Colonic mucosa (tissue), 4 donors: ENCODE measurements at regions not wholly inside any gene's neighbourhood (a gene's known extent, or its start where the extent isn't known, plus 50 kb on each side); places are given as distances from the start of the nearest gene placed in this dataset.

Source experiments
- DNase-seq: peaks from one replicate; pipeline ENCODE4 v3.0.0-alpha.2; 2020
- H3K27ac ChIP-seq: fragments of 200-600 bp; one replicate; pipeline ENCODE4 v1.8.0; 2021
- H3K27me3 ChIP-seq: fragments of 200-600 bp; one replicate; pipeline ENCODE4 v1.8.0; 2021
- H3K36me3 ChIP-seq: fragments of 200-600 bp; one replicate; pipeline ENCODE4 v1.8.0; 2021
- H3K4me1 ChIP-seq: fragments of 200-600 bp; one replicate; pipeline ENCODE4 v1.8.0; 2021; ENCODE audit warnings: mild to moderate bottlenecking
- H3K4me3 ChIP-seq: fragments of 200-600 bp; one replicate; pipeline ENCODE4 v1.8.0; 2021
- H3K9ac ChIP-seq, 2 donors: one replicate each; pipeline ENCODE4 v1.7.0; 2013; ENCODE audit warnings: control low read depth in 2 of 2, low read depth in 2 of 2, low read length in 2 of 2
- H3K9me3 ChIP-seq: fragments of 200-600 bp; one replicate; pipeline ENCODE4 v1.8.0; 2021
- CTCF ChIP-seq: fragments of 200-600 bp; IDR thresholded peaks from one replicate; pipeline ENCODE4 v1.8.0; 2022; ENCODE audit warnings: antibody characterized with exemption, mild to moderate bottlenecking
- intact Hi-C: fragments of 100-400 bp; cut with DNase I; formaldehyde crosslinking; loops from one replicate; pipeline ENCODE4 v1.14.1; 2022
- donor health status: healthy.
- donor health status: DM: no; HTN: no; CAD: no.
- donor health status: DM: no; HTN: no; CAD: no.

GRCh38 chr2:105674859-105675541 lies 69.7 kb upstream of the NCK2 start:
- H3K27ac ChIP-seq, result no peak overlapping the region
- no peak overlapping the region for H3K9ac ChIP-seq
- intact Hi-C loops, result no loop called here

GRCh38 chr2:105674401-105674800 lies 70.3 kb upstream of the NCK2 start:
- no peak overlapping the region for H3K9ac ChIP-seq
- TF ChIP-seq CTCF, result no peak
- no peaks in the 10 kb centered on the region for H3K4me1 ChIP-seq
- no peaks in the 10 kb centered on the region for H3K36me3 ChIP-seq
- H3K4me3 ChIP-seq, result no peak overlapping the region
- H3K9me3 ChIP-seq, result no peaks in the 10 kb centered on the region
- no peak overlapping the region for H3K27ac ChIP-seq
- no peak for DNase-seq
- intact Hi-C loops, result no loop called here
- no peaks in the 10 kb centered on the region for H3K27me3 ChIP-seq

More at GRCh38 chr2:105674859-105675541, 69.7 kb upstream of the NCK2 start:
- H3K9me3 ChIP-seq, result no peaks in the 10 kb centered on the region
- TF ChIP-seq CTCF, result no peak
- H3K36me3 ChIP-seq, result no peaks in the 10 kb centered on the region
- DNase-seq, result no peak
- no peak overlapping the region for H3K4me3 ChIP-seq
- no peaks in the 10 kb centered on the region for H3K27me3 ChIP-seq
- H3K4me1 ChIP-seq, result no peaks in the 10 kb centered on the region

GRCh38 chr2:105671156-105671555 lies 73.6 kb upstream of the NCK2 start:
- Histone ChIP-seq H3K9ac (no peak overlapping the region), H3K4me1 (no peaks in the 10 kb centered on the region), H3K27ac (no peak overlapping the region), H3K36me3 (no peaks in the 10 kb centered on the region), H3K27me3 (no peaks in the 10 kb centered on the region), H3K4me3 (no peak overlapping the region), H3K9me3 (no peaks in the 10 kb centered on the region)
- intact Hi-C loops, result no loop called here
- no peak for TF ChIP-seq CTCF
- DNase-seq, result no peak

GRCh38 chr2:105669384-105669891 lies 75.3 kb upstream of the NCK2 start:
- DNase-seq, result no peak
- H3K27ac ChIP-seq, result no peak overlapping the region
- no peak overlapping the region for H3K4me3 ChIP-seq
- H3K9ac ChIP-seq, result no peak overlapping the region
- H3K9me3 ChIP-seq, result no peaks in the 10 kb centered on the region
- no peaks in the 10 kb centered on the region for H3K36me3 ChIP-seq
- H3K4me1 ChIP-seq, result no peaks in the 10 kb centered on the region
- no peak for TF ChIP-seq CTCF
- intact Hi-C loops, result no loop called here
- H3K27me3 ChIP-seq, result no peaks in the 10 kb centered on the region

- no peaks in the 10 kb centered on the region for H3K36me3 ChIP-seq
- H3K27me3 ChIP-seq, result no peaks in the 10 kb centered on the region
- no peaks in the 10 kb centered on the region for H3K9me3 ChIP-seq
- H3K4me1 ChIP-seq, result no peaks in the 10 kb centered on the region
- no peak overlapping the region for H3K27ac ChIP-seq
- H3K4me3 ChIP-seq, result no peak overlapping the region
- intact Hi-C loops, result no loop called here
- DNase-seq, result no peak
- no peak overlapping the region for H3K9ac ChIP-seq
- no peak for TF ChIP-seq CTCF
These were observed 79.2 kb upstream of the NCK2 start for GRCh38 chr2:105665480-105665879.
